ENCODE measurements at regions not wholly inside any gene's neighbourhood (a gene's known extent, or its start where the extent isn't known, plus 50 kb on each side); places are given as distances from the start of the nearest gene placed in this dataset.
"Not testable (repeated sequence)": the region's sequence is repeated elsewhere in the genome, so short reads cannot be mapped to it uniquely, and the experiment has no call there.

GRCh38 chr11:33976495-33977199 lies 74.9 kb upstream of the CAPRIN1 start:
- TF ChIP-seq, protein P1, sequence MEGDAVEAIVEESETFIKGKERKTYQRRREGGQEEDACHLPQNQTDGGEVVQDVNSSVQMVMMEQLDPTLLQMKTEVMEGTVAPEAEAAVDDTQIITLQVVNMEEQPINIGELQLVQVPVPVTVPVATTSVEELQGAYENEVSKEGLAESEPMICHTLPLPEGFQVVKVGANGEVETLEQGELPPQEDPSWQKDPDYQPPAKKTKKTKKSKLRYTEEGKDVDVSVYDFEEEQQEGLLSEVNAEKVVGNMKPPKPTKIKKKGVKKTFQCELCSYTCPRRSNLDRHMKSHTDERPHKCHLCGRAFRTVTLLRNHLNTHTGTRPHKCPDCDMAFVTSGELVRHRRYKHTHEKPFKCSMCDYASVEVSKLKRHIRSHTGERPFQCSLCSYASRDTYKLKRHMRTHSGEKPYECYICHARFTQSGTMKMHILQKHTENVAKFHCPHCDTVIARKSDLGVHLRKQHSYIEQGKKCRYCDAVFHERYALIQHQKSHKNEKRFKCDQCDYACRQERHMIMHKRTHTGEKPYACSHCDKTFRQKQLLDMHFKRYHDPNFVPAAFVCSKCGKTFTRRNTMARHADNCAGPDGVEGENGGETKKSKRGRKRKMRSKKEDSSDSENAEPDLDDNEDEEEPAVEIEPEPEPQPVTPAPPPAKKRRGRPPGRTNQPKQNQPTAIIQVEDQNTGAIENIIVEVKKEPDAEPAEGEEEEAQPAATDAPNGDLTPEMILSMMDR (IDR thresholded peaks at IDR 0.05) = no peak
- H3K27ac ChIP-seq = peak overlapping the region; percentile 59
- no peaks in the 10 kb centered on the region for H3K9me3 ChIP-seq
- no peak overlapping the region for H3K4me3 ChIP-seq (ENCODE audit: low read depth in 1 of 2, low read length in 1 of 2)
- H3K4me1 ChIP-seq (ENCODE audit: control insufficient read depth in 1 of 2, insufficient read depth in 1 of 2, low read depth in 1 of 2, low read length in 1 of 2) = peaks cover 25 to 33% of the 10 kb centered on the region in 2 experiments
- no peaks in the 10 kb centered on the region for H3K36me3 ChIP-seq
- H3K27me3 ChIP-seq = no peaks in the 10 kb centered on the region

DNA sequence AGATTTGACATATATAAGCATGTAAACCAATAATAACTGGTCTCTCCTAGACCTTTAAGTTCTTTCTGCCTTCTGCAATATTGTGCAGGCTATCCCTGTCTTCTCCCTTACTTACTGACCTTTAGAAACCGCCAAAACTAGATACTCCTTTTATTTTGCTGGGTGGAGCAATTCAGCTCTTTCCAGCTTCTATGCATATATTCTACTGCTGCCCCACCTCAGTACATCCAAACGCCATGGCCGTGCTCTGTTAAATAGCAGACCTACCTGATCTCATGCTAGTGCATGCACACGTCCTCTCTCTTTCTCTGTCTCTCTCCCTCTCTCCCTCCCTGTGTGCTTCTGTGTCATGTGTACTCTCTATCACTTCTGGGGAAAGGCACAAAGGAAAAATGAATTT lies 76.7 kb upstream of the CAPRIN1 start:
- H3K27me3 ChIP-seq = no peaks in the 10 kb centered on the region
- peaks cover 19 to 28% of the 10 kb centered on the region in 2 experiments for H3K4me1 ChIP-seq (ENCODE audit: control insufficient read depth in 1 of 2, insufficient read depth in 1 of 2, low read depth in 1 of 2, low read length in 1 of 2)
- H3K27ac ChIP-seq = no peak overlapping the region
- no peak overlapping the region for H3K4me3 ChIP-seq (ENCODE audit: low read depth in 1 of 2, low read length in 1 of 2)
- no peaks in the 10 kb centered on the region for H3K36me3 ChIP-seq
- TF ChIP-seq, protein P1 (IDR thresholded peaks at IDR 0.05) = no peak
- no peaks in the 10 kb centered on the region for H3K9me3 ChIP-seq

GRCh38 chr11:33971530-33971929 lies 79.7 kb upstream of the LMO2 start:
- not testable (repeated sequence) for H3K4me3 ChIP-seq (ENCODE audit: low read depth in 1 of 2, low read length in 1 of 2); H3K9me3 ChIP-seq; H3K36me3 ChIP-seq; H3K27ac ChIP-seq; H3K27me3 ChIP-seq
- peaks cover 12 to 16% of the 10 kb centered on the region in 2 experiments for H3K4me1 ChIP-seq (ENCODE audit: control insufficient read depth in 1 of 2, insufficient read depth in 1 of 2, low read depth in 1 of 2, low read length in 1 of 2)

DNA sequence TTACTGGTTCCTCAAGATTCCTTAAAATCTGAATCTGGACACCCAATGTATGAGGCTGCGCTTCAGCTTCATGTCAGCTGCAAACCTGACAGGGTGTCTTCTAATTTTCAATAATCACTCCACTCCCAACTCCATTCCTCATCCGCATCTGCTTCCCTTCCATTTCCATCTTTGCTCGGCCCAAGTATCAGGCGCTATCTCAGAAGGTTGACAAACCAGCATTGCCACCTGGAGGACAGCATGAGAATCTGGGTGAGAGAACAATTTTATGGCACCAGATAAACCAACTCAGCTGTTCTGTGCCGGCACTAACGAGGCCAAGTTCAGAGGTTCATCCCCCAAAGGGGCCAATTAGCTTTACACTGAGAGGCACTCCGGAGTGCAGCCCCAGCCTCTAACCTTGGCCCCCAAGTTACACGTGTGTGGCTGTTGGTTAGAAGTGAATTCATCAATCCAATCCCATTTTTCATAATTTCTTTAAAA lies 79.1 kb upstream of the LMO2 start:
- TF ChIP-seq, protein P1 (IDR thresholded peaks at IDR 0.05) = peak; percentile 79
- Histone ChIP-seq H3K27me3 (no peaks in the 10 kb centered on the region), H3K4me3 (ENCODE audit: low read depth in 1 of 2, low read length in 1 of 2) (no peak overlapping the region), H3K4me1 (ENCODE audit: control insufficient read depth in 1 of 2, insufficient read depth in 1 of 2, low read depth in 1 of 2, low read length in 1 of 2) (peaks cover 7 to 10% of the 10 kb centered on the region in 2 experiments), H3K9me3 (no peaks in the 10 kb centered on the region), H3K36me3 (no peaks in the 10 kb centered on the region), H3K27ac (no peak overlapping the region)

DNA sequence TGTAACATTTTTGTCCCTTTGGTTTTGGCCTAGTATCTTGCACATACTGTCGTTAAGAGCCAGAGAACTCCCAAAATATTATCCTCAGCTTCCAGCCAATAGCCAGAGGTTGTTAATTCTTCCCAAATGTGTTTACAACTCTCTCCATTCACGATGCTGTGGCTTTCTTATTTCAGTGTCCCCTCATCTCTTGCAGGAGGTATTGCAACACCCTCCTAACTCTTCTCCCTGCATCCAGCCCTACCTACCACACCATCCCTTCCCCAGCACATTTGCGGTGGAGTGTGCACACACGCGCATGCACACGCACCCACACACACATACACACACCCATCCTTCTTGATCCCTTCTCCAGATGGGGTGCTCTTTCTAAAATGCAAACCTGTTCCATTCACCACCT lies 75.6 kb upstream of the LMO2 start:
- Histone ChIP-seq H3K9me3 (no peaks in the 10 kb centered on the region), H3K4me1 (ENCODE audit: control insufficient read depth in 1 of 2, insufficient read depth in 1 of 2, low read depth in 1 of 2, low read length in 1 of 2) (peaks cover 7 to 8% of the 10 kb centered on the region in 2 experiments)
- TF ChIP-seq, protein P1 (IDR thresholded peaks at IDR 0.05) = no peak

DNA sequence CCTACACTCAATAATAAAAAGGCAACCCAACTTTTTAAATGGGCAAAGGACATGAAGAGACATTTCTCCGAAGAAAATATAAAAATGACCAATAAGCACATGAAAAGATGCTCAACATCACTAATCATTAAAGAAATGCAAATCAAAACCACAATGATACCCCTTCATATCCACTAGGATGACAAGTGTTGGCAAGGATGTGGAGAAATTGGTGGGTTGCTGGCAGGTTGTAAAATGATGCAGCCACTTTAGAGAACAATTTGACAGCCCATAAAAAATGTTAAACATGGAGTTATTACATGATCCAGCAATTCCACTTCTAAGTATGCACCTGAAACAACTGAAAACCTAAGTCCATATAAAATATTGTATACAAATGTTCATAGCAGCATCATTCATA lies 73.2 kb upstream of the LMO2 start:
- H3K9me3 ChIP-seq = no peaks in the 10 kb centered on the region
- H3K27ac ChIP-seq = no peak overlapping the region
- H3K27me3 ChIP-seq = no peaks in the 10 kb centered on the region
- TF ChIP-seq, protein P1 (IDR thresholded peaks at IDR 0.05) = no peak
- no peak overlapping the region for H3K4me3 ChIP-seq (ENCODE audit: low read depth in 1 of 2, low read length in 1 of 2)
- no peaks in the 10 kb centered on the region for H3K36me3 ChIP-seq
- H3K4me1 ChIP-seq (ENCODE audit: control insufficient read depth in 1 of 2, insufficient read depth in 1 of 2, low read depth in 1 of 2, low read length in 1 of 2) = peaks cover 8 to 9% of the 10 kb centered on the region in 2 experiments

More for the DNA sequence above, 75.6 kb upstream of the LMO2 start:
- Histone ChIP-seq H3K36me3 (no peaks in the 10 kb centered on the region), H3K27ac (no peak overlapping the region), H3K4me3 (ENCODE audit: low read depth in 1 of 2, low read length in 1 of 2) (no peak overlapping the region), H3K27me3 (no peaks in the 10 kb centered on the region)
